ENCODE measurements at regions not wholly inside any gene's neighbourhood (a gene's known extent, or its start where the extent isn't known, plus 50 kb on each side); places are given as distances from the start of the nearest gene placed in this dataset. TPM values are rescaled to one million over a fixed set of nuclear protein-coding genes. Genes with fewer than 3 reads are reported as not detected.

GRCh38 chr13:73131247-73131646 is 72.4 kb downstream of the KLF5 start:
- no peak overlapping the region for H2BK12ac ChIP-seq (ENCODE audit: low read length in 2 of 2)
- no peak overlapping the region for H2AFZ ChIP-seq (ENCODE audit: low read depth, low read length)
- no peaks in the 10 kb centered on the region for H3K79me1 ChIP-seq (replicated peaks; ENCODE audit: low read length, poor library complexity, severe bottlenecking)
- H3K4me3 ChIP-seq (ENCODE audit: insufficient read depth in 1 of 2, low read depth in 1 of 2, low read length in 2 of 2), result no peak overlapping the region
- H3K4me1 ChIP-seq (ENCODE audit: control insufficient read depth, insufficient read depth, low read depth, low read length), result no peaks in the 10 kb centered on the region
- no peak overlapping the region for H2BK120ac ChIP-seq (ENCODE audit: low read depth, low read length)
- H4K91ac ChIP-seq (ENCODE audit: low read length), result peak overlapping the region; percentile 39
- no peaks in the 10 kb centered on the region for H3K27me3 ChIP-seq (ENCODE audit: control insufficient read depth in 1 of 2, insufficient read depth in 1 of 2, low read length in 2 of 2)
- no peaks in the 10 kb centered on the region for H3K36me3 ChIP-seq (ENCODE audit: control insufficient read depth in 1 of 2, insufficient read depth in 2 of 2, low read depth in 1 of 2, low read length in 2 of 2)
- no peak overlapping the region for H3K23ac ChIP-seq (ENCODE audit: low read length in 2 of 2)
- H4K8ac ChIP-seq (ENCODE audit: low read length), result no peak overlapping the region
- H3K4ac ChIP-seq (ENCODE audit: low read depth in 1 of 2, low read length in 2 of 2), result no peak overlapping the region
- H3K9me3 ChIP-seq (ENCODE audit: control insufficient read depth, low read length), result no peaks in the 10 kb centered on the region
- H3K27ac ChIP-seq (ENCODE audit: low read length, poor library complexity, severe bottlenecking), result no peak overlapping the region
- no peak overlapping the region for H2BK5ac ChIP-seq (ENCODE audit: low read depth, low read length, poor library complexity, severe bottlenecking)
- no peak for DNase-seq
- 100% methylated on average over 4 of the region's 4 CpGs for WGBS
- H2AK5ac ChIP-seq (ENCODE audit: low read length, severe bottlenecking), result no peak overlapping the region
- H3K4me2 ChIP-seq (ENCODE audit: low read length, poor library complexity, severe bottlenecking), result no peak overlapping the region
- H3K18ac ChIP-seq (ENCODE audit: low read depth in 1 of 2, low read length in 2 of 2), result peak overlapping the region in 1 of 2 experiments; percentile 33
- no peak overlapping the region for H3K9ac ChIP-seq (ENCODE audit: low read length)
- H2BK15ac ChIP-seq (ENCODE audit: low read depth, poor library complexity, severe bottlenecking), result no peak overlapping the region
- H3K14ac ChIP-seq (ENCODE audit: low read length in 2 of 2), result no peak overlapping the region

GRCh38 chr13:73129023-73129422 is 70.2 kb downstream of the KLF5 start:
- no peak for DNase-seq
- no peak overlapping the region for H3K18ac ChIP-seq (ENCODE audit: low read depth in 1 of 2, low read length in 2 of 2)
- no peak overlapping the region for H2BK12ac ChIP-seq (ENCODE audit: low read length in 2 of 2)
- H3K14ac ChIP-seq (ENCODE audit: low read length in 2 of 2), result no peak overlapping the region
- no peak overlapping the region for H2BK5ac ChIP-seq (ENCODE audit: low read depth, low read length, poor library complexity, severe bottlenecking)
- no peak overlapping the region for H2AFZ ChIP-seq (ENCODE audit: low read depth, low read length)
- no peak overlapping the region for H4K91ac ChIP-seq (ENCODE audit: low read length)
- no peak overlapping the region for H3K4ac ChIP-seq (ENCODE audit: low read depth in 1 of 2, low read length in 2 of 2)
- H3K4me3 ChIP-seq (ENCODE audit: insufficient read depth in 1 of 2, low read depth in 1 of 2, low read length in 2 of 2), result no peak overlapping the region
- no peak overlapping the region for H3K9ac ChIP-seq (ENCODE audit: low read length)
- no peak overlapping the region for H2BK120ac ChIP-seq (ENCODE audit: low read depth, low read length)
- over 99% methylated on average over 5 of the region's 6 CpGs for WGBS
- H3K79me1 ChIP-seq (replicated peaks; ENCODE audit: low read length, poor library complexity, severe bottlenecking), result no peaks in the 10 kb centered on the region
- H4K8ac ChIP-seq (ENCODE audit: low read length), result no peak overlapping the region
- H3K9me3 ChIP-seq (ENCODE audit: control insufficient read depth, low read length), result no peaks in the 10 kb centered on the region
- H3K4me2 ChIP-seq (ENCODE audit: low read length, poor library complexity, severe bottlenecking), result no peak overlapping the region
- no peak overlapping the region for H2BK15ac ChIP-seq (ENCODE audit: low read depth, poor library complexity, severe bottlenecking)
- H3K4me1 ChIP-seq (ENCODE audit: control insufficient read depth, insufficient read depth, low read depth, low read length), result no peaks in the 10 kb centered on the region
- H3K27me3 ChIP-seq (ENCODE audit: control insufficient read depth in 1 of 2, insufficient read depth in 1 of 2, low read length in 2 of 2), result no peaks in the 10 kb centered on the region
- no peaks in the 10 kb centered on the region for H3K36me3 ChIP-seq (ENCODE audit: control insufficient read depth in 1 of 2, insufficient read depth in 2 of 2, low read depth in 1 of 2, low read length in 2 of 2)
- no peak overlapping the region for H3K23ac ChIP-seq (ENCODE audit: low read length in 2 of 2)
- no peak overlapping the region for H3K27ac ChIP-seq (ENCODE audit: low read length, poor library complexity, severe bottlenecking)
- no peak overlapping the region for H2AK5ac ChIP-seq (ENCODE audit: low read length, severe bottlenecking)

Small RNAs in the stretch of these regions (small RNA-seq; reads per million reads assigned to genes)
- not detected for gene AL162376.1 (ENCODE audit: low read depth)
- gene RNU4-10P (ENCODE audit: low read depth), result not detected
- gene RNY1P8 (ENCODE audit: low read depth), result not detected

All from mesenchymal stem cell (in vitro differentiated cells and primary cell).